ENCODE measurements at regions not wholly inside any gene's neighbourhood (a gene's known extent, or its start where the extent isn't known, plus 50 kb on each side); places are given as distances from the start of the nearest gene placed in this dataset.

GRCh38 chr3:34998902-34999301 is 640.4 kb upstream of the ARPP21 start:
- no peak for TF ChIP-seq CTCF (IDR thresholded peaks at IDR 0.05)
- TF ChIP-seq POLR2A (IDR thresholded peaks at IDR 0.05) = no peak
